ENCODE measurements at regions not wholly inside any gene's neighbourhood (a gene's known extent, or its start where the extent isn't known, plus 50 kb on each side); places are given as distances from the start of the nearest gene placed in this dataset.
"Not testable (repeated sequence)": the region's sequence is repeated elsewhere in the genome, so short reads cannot be mapped to it uniquely, and the experiment has no call there.

- no peak for DNase-seq
Observed at GRCh38 chr7:81111358-81111757, 192.5 kb upstream of the SEMA3C start.

- no peak for DNase-seq
Observed at GRCh38 chr7:81110673-81111072, 191.8 kb upstream of the SEMA3C start.

- DNase-seq: no peak
Observed at GRCh38 chr7:81098213-81098612, 179.4 kb upstream of the SEMA3C start.

GRCh38 chr7:81094952-81095351, 176.1 kb upstream of the SEMA3C start:
- no peak for DNase-seq

GRCh38 chr7:81081616-81082015, 162.8 kb upstream of the SEMA3C start:
- no peak for DNase-seq

- no peak for DNase-seq
Observed at GRCh38 chr7:81080553-81080952, 161.7 kb upstream of the SEMA3C start.

GRCh38 chr7:81079746-81080145, 160.9 kb upstream of the SEMA3C start:
- no peak for DNase-seq

- no peak for DNase-seq
Observed at GRCh38 chr7:81075150-81075549, 156.3 kb upstream of the SEMA3C start.

GRCh38 chr7:81074406-81074805, 155.6 kb upstream of the SEMA3C start:
- no peak for DNase-seq

GRCh38 chr7:81073931-81074251, 155.0 kb upstream of the SEMA3C start:
- DNase-seq: no peak

GRCh38 chr7:81070956-81071355, 152.1 kb upstream of the SEMA3C start:
- no peak for DNase-seq

- DNase-seq: no peak
Observed at GRCh38 chr7:81066797-81067196, 147.9 kb upstream of the SEMA3C start.

GRCh38 chr7:81064426-81064825, 145.6 kb upstream of the SEMA3C start:
- no peak for DNase-seq

GRCh38 chr7:81062755-81063154, 143.9 kb upstream of the SEMA3C start:
- DNase-seq: no peak

GRCh38 chr7:81057469-81057868, 138.6 kb upstream of the SEMA3C start:
- not testable (repeated sequence) for DNase-seq

GRCh38 chr7:81053623-81054022, 134.8 kb upstream of the SEMA3C start:
- no peak for DNase-seq

GRCh38 chr7:81051811-81052413, 133.1 kb upstream of the SEMA3C start:
- DNase-seq: no peak

- DNase-seq: no peak
Observed at GRCh38 chr7:81045491-81046030, 126.7 kb upstream of the SEMA3C start.

- DNase-seq: not testable (repeated sequence)
Observed at GRCh38 chr7:81042646-81043045, 123.8 kb upstream of the SEMA3C start.

GRCh38 chr7:81040496-81040895, 121.6 kb upstream of the SEMA3C start:
- no peak for DNase-seq

- DNase-seq: no peak
Observed at GRCh38 chr7:81036871-81037270, 118.0 kb upstream of the SEMA3C start.

GRCh38 chr7:81036057-81036456, 117.2 kb upstream of the SEMA3C start:
- no peak for DNase-seq

GRCh38 chr7:81031996-81032395, 113.1 kb upstream of the SEMA3C start:
- DNase-seq: no peak

GRCh38 chr7:81031243-81031642, 112.4 kb upstream of the SEMA3C start:
- no peak for DNase-seq

- no peak for DNase-seq
Observed at GRCh38 chr7:81030472-81030871, 111.6 kb upstream of the SEMA3C start.

All from T-helper 1 cell (primary cell).